Pons (tissue), 1 donor: ENCODE measurements at regions not wholly inside any gene's neighbourhood (a gene's known extent, or its start where the extent isn't known, plus 50 kb on each side); places are given as distances from the start of the nearest gene placed in this dataset.
"Not testable (repeated sequence)": the region's sequence is repeated elsewhere in the genome, so short reads cannot be mapped to it uniquely, and the experiment has no call there.

Experiments
- DNase-seq: peaks from one replicate; pipeline ENCODE4 v3.0.0-alpha.2; 2016; ENCODE audit warnings: low spot score

- peak; percentile 3 for DNase-seq
These were observed 55.4 kb upstream of the GRPR start for GRCh38 chrX:16067886-16068515.

- DNase-seq = no peak
These were observed 59.4 kb upstream of the GRPR start for GRCh38 chrX:16063921-16064320.

GRCh38 chrX:16063141-16063540 lies 60.2 kb upstream of the GRPR start:
- DNase-seq = no peak

GRCh38 chrX:16061296-16061695 lies 62.1 kb upstream of the GRPR start:
- DNase-seq = peak; percentile 0

- DNase-seq = no peak
These were observed 63.1 kb upstream of the GRPR start for GRCh38 chrX:16060252-16060651.

GRCh38 chrX:16049126-16049525 lies 74.2 kb upstream of the GRPR start:
- DNase-seq = not testable (repeated sequence)

GRCh38 chrX:16042980-16043379 lies 80.4 kb upstream of the GRPR start:
- DNase-seq = no peak

GRCh38 chrX:16039834-16040233 lies 83.5 kb upstream of the GRPR start:
- DNase-seq = no peak

- DNase-seq = no peak
These were observed 84.0 kb upstream of the GRPR start for GRCh38 chrX:16039363-16039762.

GRCh38 chrX:16033331-16033730 lies 90.0 kb upstream of the GRPR start:
- no peak for DNase-seq

GRCh38 chrX:16028576-16028975 lies 94.8 kb upstream of the GRPR start:
- no peak for DNase-seq

- peak; percentile 41 for DNase-seq
These were observed 99.3 kb upstream of the GRPR start for GRCh38 chrX:16023790-16024734.

- no peak for DNase-seq
These were observed 100.7 kb upstream of the GRPR start for GRCh38 chrX:16022580-16023200.

- DNase-seq = no peak
These were observed 105.1 kb upstream of the GRPR start for GRCh38 chrX:16018291-16018690.

GRCh38 chrX:16014171-16014570 lies 109.2 kb upstream of the GRPR start:
- DNase-seq = no peak

- DNase-seq = no peak
These were observed 111.1 kb upstream of the GRPR start for GRCh38 chrX:16012250-16012649.

- DNase-seq = no peak
These were observed 117.4 kb upstream of the GRPR start for GRCh38 chrX:16005917-16006316.

GRCh38 chrX:16002185-16002584 lies 121.2 kb upstream of the GRPR start:
- DNase-seq = no peak

GRCh38 chrX:15998350-15998749 lies 125.0 kb upstream of the GRPR start:
- no peak for DNase-seq

GRCh38 chrX:15989716-15990115 lies 133.6 kb upstream of the GRPR start:
- no peak for DNase-seq

GRCh38 chrX:15988661-15989603 lies 134.3 kb upstream of the AP1S2 start:
- no peak for DNase-seq

GRCh38 chrX:15985937-15986336 lies 131.3 kb upstream of the AP1S2 start:
- no peak for DNase-seq
